A673 (cell line): ENCODE measurements at regions not wholly inside any gene's neighbourhood (a gene's known extent, or its start where the extent isn't known, plus 50 kb on each side); places are given as distances from the start of the nearest gene placed in this dataset.
A peak's percentile ranks its signal among the peaks of the same experiment; 100 is the strongest.

Source experiments
- BruUV-seq: library from RNA; stranded (reverse); fragments of 400-500 nt; replicated peaks from 2 replicates; lab custom pipeline; 2021; lab: Mats Ljungman, UMichigan
- CTCF ChIA-PET: fragments of 300-600 bp; sonication (Branson Sonifier 250); formaldehyde crosslinking; loops from one replicate; lab custom pipeline; 2022; ENCODE audit warnings: antibody characterized with exemption; lab: Charles Lee
- POLR2A ChIA-PET: fragments of 300-600 bp; sonication (Branson Sonifier 250); formaldehyde crosslinking; loops from one replicate; lab custom pipeline; 2022; ENCODE audit warnings: antibody characterized with exemption; ENCODE audit not compliant: low non-redundant PET; lab: Charles Lee
- DNase-seq: peaks from one replicate; pipeline ENCODE4 v3.0.0-alpha.2; 2015; ENCODE audit warnings: low spot score
- H3K27ac ChIP-seq: fragments of 200-600 bp; sonication (generic); 2 replicates; pipeline ENCODE4 v1.5.1; 2016; ENCODE audit warnings: mixed run types, low read depth, mild to moderate bottlenecking, mixed read lengths, antibody characterized with exemption, low read length; ENCODE audit not compliant: poor library complexity, severe bottlenecking
- H3K27me3 ChIP-seq: fragments of 200-600 bp; sonication (generic); replicated peaks from 2 replicates; pipeline ENCODE4 v1.6.1; 2017; ENCODE audit warnings: mixed run types, low read depth, mild to moderate bottlenecking, mixed read lengths, antibody characterized with exemption, low read length; ENCODE audit not compliant: insufficient read depth, poor library complexity
- H3K36me3 ChIP-seq: fragments of 200-600 bp; sonication (generic); 2 replicates; pipeline ENCODE4 v1.6.1; 2016; ENCODE audit warnings: mixed run types, mild to moderate bottlenecking, mixed read lengths, antibody characterized with exemption, low read length; ENCODE audit not compliant: insufficient read depth, poor library complexity, severe bottlenecking
- H3K4me1 ChIP-seq: fragments of 200-600 bp; sonication (generic); 2 replicates; pipeline ENCODE4 v1.6.1; 2017; ENCODE audit warnings: mixed run types, mild to moderate bottlenecking, mixed read lengths, antibody characterized with exemption, low read length; ENCODE audit not compliant: insufficient read depth, poor library complexity, severe bottlenecking
- H3K4me3 ChIP-seq: fragments of 200-600 bp; sonication (generic); 2 replicates; pipeline ENCODE4 v1.5.1; 2016; ENCODE audit warnings: low read depth, mixed run types, mild to moderate bottlenecking, mixed read lengths, low read length; ENCODE audit not compliant: poor library complexity, severe bottlenecking
- H3K9me3 ChIP-seq: fragments of 200-600 bp; sonication (generic); 2 replicates; pipeline ENCODE4 v1.6.1; 2016; ENCODE audit warnings: mixed run types, low read depth, mild to moderate bottlenecking, mixed read lengths, antibody characterized with exemption, low read length; ENCODE audit not compliant: poor library complexity, severe bottlenecking
- EZH2 ChIP-seq: fragments of 200-600 bp; sonication (generic); IDR thresholded peaks from 2 replicates; pipeline ENCODE4 v1.6.1; 2017; ENCODE audit warnings: borderline replicate concordance, low read depth, mild to moderate bottlenecking, mixed read lengths, antibody characterized with exemption, low read length; ENCODE audit not compliant: poor library complexity, severe bottlenecking
- intact Hi-C: fragments of 100-400 bp; cut with micrococcal nuclease; formaldehyde crosslinking; loops from one replicate; pipeline ENCODE4 v1.10.0; 2022; ENCODE audit not compliant: unreplicated experiment
- TF ChIP-seq, protein P1 (sequence below): fragments of 300-800, 200-600 bp; sonication (generic); conservative IDR thresholded peaks from 2 replicates; pipeline ENCODE4 v1.5.1; 2017; ENCODE audit warnings: low read depth, mild to moderate bottlenecking, antibody characterized with exemption, low read length, moderate library complexity, mixed read lengths

DNA sequence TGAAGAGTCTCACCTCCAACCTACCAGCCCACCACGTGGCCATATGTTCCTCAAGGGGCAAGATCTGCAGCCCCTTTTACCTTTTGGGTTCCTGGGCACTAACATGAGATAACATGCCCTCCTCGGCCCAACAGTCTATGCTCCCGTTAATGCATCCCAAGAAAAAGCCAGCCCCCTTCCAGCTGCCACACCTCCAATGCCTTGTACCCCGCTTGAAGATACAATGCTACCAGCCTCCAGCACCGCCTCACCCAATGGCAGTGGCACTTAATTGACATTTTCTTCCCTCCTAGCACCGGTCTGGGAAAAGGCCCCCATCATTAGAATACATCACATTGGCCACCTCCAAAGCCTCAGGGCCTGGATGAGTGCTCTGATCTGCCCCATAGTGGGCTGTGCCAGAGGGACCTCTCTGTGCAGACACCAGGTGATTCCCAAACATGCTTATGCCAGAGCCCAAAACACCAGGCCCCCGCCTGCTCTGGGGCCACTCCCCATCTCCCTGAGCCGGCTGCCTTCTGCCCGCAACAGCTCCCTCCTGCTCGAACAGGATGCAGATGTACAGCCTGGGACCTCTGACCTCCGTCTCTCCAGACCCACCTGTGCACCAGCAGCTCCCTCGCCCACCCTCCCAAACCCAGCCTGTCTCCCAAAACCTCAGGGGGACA is 118.3 kb downstream of the NCOR2 start:
- CTCF ChIA-PET = no interaction called here
- BruUV-seq = no TSS peak

DNA sequence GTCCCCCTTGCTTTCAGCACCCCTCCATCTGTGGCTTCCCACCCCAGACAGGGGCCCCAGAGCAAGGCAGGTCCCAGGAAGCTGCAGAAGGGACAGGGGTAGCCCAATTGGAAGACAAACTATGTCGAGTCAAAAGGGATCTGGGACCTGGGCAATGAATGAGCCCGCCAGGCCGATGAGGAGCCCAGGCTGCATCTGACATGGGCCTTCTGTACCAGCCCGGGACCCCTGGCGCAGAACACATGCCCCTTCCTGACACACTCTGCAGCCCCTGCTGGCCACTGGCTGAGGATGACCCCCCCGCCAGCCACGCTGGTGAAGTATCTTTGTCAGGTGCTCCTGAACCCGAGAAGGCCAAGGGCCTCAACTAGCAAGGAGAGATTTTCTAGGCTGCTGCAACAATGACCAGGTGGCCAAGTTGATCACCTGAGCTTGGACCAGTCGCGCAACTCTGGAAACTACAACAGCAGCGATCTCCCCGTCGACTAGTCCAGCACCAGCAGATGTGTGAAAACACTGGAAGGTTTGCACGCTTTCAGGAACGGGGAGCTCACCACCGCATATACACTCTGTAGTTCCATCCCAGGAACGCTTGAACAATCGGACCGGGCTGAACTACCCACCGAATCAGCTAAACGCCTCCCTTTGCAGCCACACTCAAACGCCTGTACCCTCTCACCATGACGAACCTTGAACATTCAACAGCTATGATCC is 119.0 kb downstream of the NCOR2 start:
- Histone ChIP-seq H3K27ac (no peak overlapping the region), H3K9me3 (no peaks in the 10 kb centered on the region), H3K4me3 (no peak overlapping the region), H3K4me1 (peaks cover 42% of the 10 kb centered on the region), H3K36me3 (peaks cover 21% of the 10 kb centered on the region), H3K27me3 (no peaks in the 10 kb centered on the region)
- ChIA-PET POLR2A (no interaction called here), CTCF (no interaction called here)
- TF ChIP-seq, protein P1, sequence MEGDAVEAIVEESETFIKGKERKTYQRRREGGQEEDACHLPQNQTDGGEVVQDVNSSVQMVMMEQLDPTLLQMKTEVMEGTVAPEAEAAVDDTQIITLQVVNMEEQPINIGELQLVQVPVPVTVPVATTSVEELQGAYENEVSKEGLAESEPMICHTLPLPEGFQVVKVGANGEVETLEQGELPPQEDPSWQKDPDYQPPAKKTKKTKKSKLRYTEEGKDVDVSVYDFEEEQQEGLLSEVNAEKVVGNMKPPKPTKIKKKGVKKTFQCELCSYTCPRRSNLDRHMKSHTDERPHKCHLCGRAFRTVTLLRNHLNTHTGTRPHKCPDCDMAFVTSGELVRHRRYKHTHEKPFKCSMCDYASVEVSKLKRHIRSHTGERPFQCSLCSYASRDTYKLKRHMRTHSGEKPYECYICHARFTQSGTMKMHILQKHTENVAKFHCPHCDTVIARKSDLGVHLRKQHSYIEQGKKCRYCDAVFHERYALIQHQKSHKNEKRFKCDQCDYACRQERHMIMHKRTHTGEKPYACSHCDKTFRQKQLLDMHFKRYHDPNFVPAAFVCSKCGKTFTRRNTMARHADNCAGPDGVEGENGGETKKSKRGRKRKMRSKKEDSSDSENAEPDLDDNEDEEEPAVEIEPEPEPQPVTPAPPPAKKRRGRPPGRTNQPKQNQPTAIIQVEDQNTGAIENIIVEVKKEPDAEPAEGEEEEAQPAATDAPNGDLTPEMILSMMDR = no peak
- no peak for TF ChIP-seq EZH2
- no TSS peak for BruUV-seq
- DNase-seq = no peak
- intact Hi-C loops = no loop called here

More for the DNA sequence above, 118.3 kb downstream of the NCOR2 start:
- H3K36me3 ChIP-seq = peaks cover 17% of the 10 kb centered on the region
- DNase-seq = no peak
- TF ChIP-seq, protein P1 = no peak
- no peak for TF ChIP-seq EZH2
- no peak overlapping the region for H3K27ac ChIP-seq
- intact Hi-C loops = no loop called here
- peaks cover 49% of the 10 kb centered on the region for H3K4me1 ChIP-seq
- no peaks in the 10 kb centered on the region for H3K9me3 ChIP-seq
- POLR2A ChIA-PET = no interaction called here
- no peaks in the 10 kb centered on the region for H3K27me3 ChIP-seq
- no peak overlapping the region for H3K4me3 ChIP-seq

DNA sequence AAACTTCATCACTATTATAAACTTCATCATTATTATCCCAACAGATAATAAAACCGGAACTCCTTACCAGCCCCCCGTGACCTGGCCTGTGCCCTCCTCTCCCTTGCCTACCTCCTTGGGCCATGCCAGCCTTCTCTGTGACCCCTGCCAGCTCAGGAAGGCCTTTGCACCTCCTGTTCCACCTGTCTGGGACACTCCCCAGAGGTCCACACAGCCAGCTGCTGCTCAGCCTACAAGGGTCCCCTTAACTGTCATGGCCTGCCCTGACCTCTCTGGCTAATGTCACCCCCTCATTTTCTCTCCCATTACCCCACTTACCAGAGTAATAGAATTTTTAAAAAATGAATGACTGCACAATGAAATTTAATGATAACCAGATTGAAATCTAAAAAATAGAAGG is 121.0 kb downstream of the NCOR2 start:
- BruUV-seq = no TSS peak
- Histone ChIP-seq H3K36me3 (peaks cover 21% of the 10 kb centered on the region), H3K4me1 (peaks cover 34% of the 10 kb centered on the region), H3K27ac (peak overlapping the region; percentile 7), H3K9me3 (no peaks in the 10 kb centered on the region), H3K27me3 (no peaks in the 10 kb centered on the region), H3K4me3 (no peak overlapping the region)
- TF ChIP-seq EZH2 = no peak
- TF ChIP-seq, protein P1 = no peak
- POLR2A ChIA-PET = no interaction called here
- CTCF ChIA-PET = no interaction called here
- DNase-seq = no peak
- intact Hi-C loops = no loop called here
